WTC11 (cell line): ENCODE measurements at regions not wholly inside any gene's neighbourhood (a gene's known extent, or its start where the extent isn't known, plus 50 kb on each side); places are given as distances from the start of the nearest gene placed in this dataset.

Source experiments
- ATAC-seq: fragments of 200-7000 bp; cut with Tn5 transposase; 2 replicates; pipeline ENCODE4 v1.10.0; 2021; ENCODE audit warnings: mild to moderate bottlenecking, moderate library complexity
- CTCF ChIA-PET: fragments of 300-600 bp; sonication (Branson Sonifier 250); formaldehyde crosslinking; loops from one replicate; lab custom pipeline; 2021; ENCODE audit warnings: antibody characterized with exemption; lab: Charles Lee
- POLR2A ChIA-PET: fragments of 350-600 bp; sonication (Branson Sonifier 250); formaldehyde crosslinking; loops from one replicate; lab custom pipeline; 2021; ENCODE audit warnings: antibody characterized with exemption; lab: Charles Lee
- DNase-seq: peaks from one replicate; pipeline ENCODE4 v3.0.0; 2021; ENCODE audit warnings: low spot score
- H3K27ac Mint-ChIP-seq: 2 replicates; pipeline ENCODE4 v1.8.0; 2021; ENCODE audit warnings: mixed read lengths
- H3K27me3 Mint-ChIP-seq: 2 replicates; pipeline ENCODE4 v1.8.0; 2021; ENCODE audit warnings: low read depth, mild to moderate bottlenecking, moderate library complexity, mixed read lengths
- H3K36me3 Mint-ChIP-seq: 2 replicates; pipeline ENCODE4 v1.8.0; 2021; ENCODE audit warnings: mixed read lengths
- H3K4me1 Mint-ChIP-seq: 2 replicates; pipeline ENCODE4 v1.8.0; 2022; ENCODE audit warnings: mixed read lengths
- H3K4me3 Mint-ChIP-seq: 2 replicates; pipeline ENCODE4 v1.8.0; 2021; ENCODE audit warnings: mild to moderate bottlenecking, moderate library complexity, mixed read lengths
- H3K9me3 Mint-ChIP-seq: 2 replicates; pipeline ENCODE4 v1.8.0; 2021; ENCODE audit warnings: mixed read lengths
- CBFB ChIP-seq: sonication (generic); formaldehyde crosslinking; IDR thresholded peaks from 2 replicates; pipeline ENCODE4 v1.8.1; 2022; ENCODE audit warnings: mild to moderate bottlenecking, low read depth, missing genetic modification reagents
- E2F1 ChIP-seq: sonication (generic); formaldehyde crosslinking; IDR thresholded peaks from 2 replicates; pipeline ENCODE4 v1.8.0; 2022; ENCODE audit warnings: mild to moderate bottlenecking, missing genetic modification reagents
- E2F4 ChIP-seq: sonication (generic); formaldehyde crosslinking; IDR thresholded peaks from 2 replicates; pipeline ENCODE4 v1.8.1; 2022; ENCODE audit warnings: low read depth, mild to moderate bottlenecking, moderate library complexity, missing genetic modification reagents, borderline replicate concordance
- EMX1 ChIP-seq: fragments of 250-450 bp; sonication (Bioruptor Pico); IDR thresholded peaks from 2 replicates; pipeline ENCODE4 v1.8.0; 2021; ENCODE audit warnings: mild to moderate bottlenecking
- ETV6 ChIP-seq: sonication (generic); formaldehyde crosslinking; IDR thresholded peaks from 2 replicates; pipeline ENCODE4 v1.8.1; 2022; ENCODE audit warnings: mild to moderate bottlenecking, missing genetic modification reagents
- FOXJ3 ChIP-seq: sonication (generic); formaldehyde crosslinking; IDR thresholded peaks from 2 replicates; pipeline ENCODE4 v1.9.0; 2021; ENCODE audit warnings: missing genetic modification reagents, mild to moderate bottlenecking, borderline replicate concordance
- GRHL2 ChIP-seq: fragments of 250-450 bp; sonication (Bioruptor Pico); IDR thresholded peaks from 2 replicates; pipeline ENCODE4 v1.8.0; 2022; ENCODE audit warnings: mild to moderate bottlenecking, moderate library complexity; ENCODE audit not compliant: insufficient replicate concordance, severe bottlenecking
- IRF2 ChIP-seq: sonication (generic); formaldehyde crosslinking; IDR thresholded peaks from 2 replicates; pipeline ENCODE4 v1.8.0; 2022; ENCODE audit warnings: low read depth, missing genetic modification reagents, borderline replicate concordance
- JUN ChIP-seq: sonication (generic); formaldehyde crosslinking; IDR thresholded peaks from 2 replicates; pipeline ENCODE4 v1.8.0; 2023; ENCODE audit warnings: mild to moderate bottlenecking, missing genetic modification reagents
- KAT7 ChIP-seq: sonication (generic); formaldehyde crosslinking; IDR thresholded peaks from 2 replicates; pipeline ENCODE4 v1.8.1; 2023; ENCODE audit warnings: missing genetic modification reagents, mild to moderate bottlenecking, borderline replicate concordance
- MLX ChIP-seq: sonication (generic); formaldehyde crosslinking; IDR thresholded peaks from 2 replicates; pipeline ENCODE4 v1.8.1; 2023; ENCODE audit warnings: mild to moderate bottlenecking, missing genetic modification reagents, moderate library complexity
- MXD4 ChIP-seq: fragments of 250-450 bp; sonication (Bioruptor Pico); IDR thresholded peaks from 2 replicates; pipeline ENCODE4 v1.8.0; 2021; ENCODE audit warnings: mild to moderate bottlenecking, moderate library complexity, borderline replicate concordance
- MYBL2 ChIP-seq: sonication (generic); formaldehyde crosslinking; IDR thresholded peaks from 2 replicates; pipeline ENCODE4 v1.8.1; 2023; ENCODE audit warnings: mild to moderate bottlenecking, moderate library complexity, missing genetic modification reagents
- NFATC4 ChIP-seq: fragments of 250-450 bp; sonication (Bioruptor Pico); IDR thresholded peaks from 2 replicates; pipeline ENCODE4 v1.9.0; 2021; ENCODE audit warnings: mild to moderate bottlenecking
- NFYB ChIP-seq: sonication (generic); formaldehyde crosslinking; conservative IDR thresholded peaks from 2 replicates; pipeline ENCODE4 v1.8.0; 2022; ENCODE audit warnings: low read depth, missing genetic modification reagents
- PREB ChIP-seq: sonication (generic); formaldehyde crosslinking; IDR thresholded peaks from 2 replicates; pipeline ENCODE4 v1.8.1; 2022; ENCODE audit warnings: mild to moderate bottlenecking, missing genetic modification reagents, moderate library complexity, borderline replicate concordance
- SOX15 ChIP-seq: fragments of 250-450 bp; sonication (Bioruptor Pico); IDR thresholded peaks from 2 replicates; pipeline ENCODE4 v1.9.0; 2021; ENCODE audit warnings: mild to moderate bottlenecking
- TEAD1 ChIP-seq: sonication (generic); formaldehyde crosslinking; IDR thresholded peaks from 2 replicates; pipeline ENCODE4 v1.8.0; 2022; ENCODE audit warnings: mild to moderate bottlenecking, missing genetic modification reagents
- ZBTB21 ChIP-seq: sonication (generic); formaldehyde crosslinking; IDR thresholded peaks from 2 replicates; pipeline ENCODE4 v1.8.1; 2023; ENCODE audit warnings: mild to moderate bottlenecking, missing genetic modification reagents, borderline replicate concordance
- ZNF121 ChIP-seq: sonication (generic); formaldehyde crosslinking; IDR thresholded peaks from 2 replicates; pipeline ENCODE4 v1.8.0; 2023; ENCODE audit warnings: missing genetic modification reagents
- ZNF232 ChIP-seq: sonication (generic); formaldehyde crosslinking; IDR thresholded peaks from 2 replicates; pipeline ENCODE4 v1.8.0; 2022; ENCODE audit warnings: mild to moderate bottlenecking, missing genetic modification reagents
- ZNF423 ChIP-seq: fragments of 250-450 bp; sonication (Bioruptor Pico); IDR thresholded peaks from 2 replicates; pipeline ENCODE4 v2.1.2; 2022; ENCODE audit warnings: mild to moderate bottlenecking, moderate library complexity
- ZNF532 ChIP-seq: fragments of 250-450 bp; sonication (Bioruptor Pico); IDR thresholded peaks from 2 replicates; pipeline ENCODE4 v1.9.0; 2021; ENCODE audit warnings: mild to moderate bottlenecking, borderline replicate concordance
- ZNF671 ChIP-seq: fragments of 250-450 bp; sonication (Bioruptor Pico); IDR thresholded peaks from 2 replicates; pipeline ENCODE4 v1.8.0; 2021; ENCODE audit warnings: mild to moderate bottlenecking
- TF ChIP-seq, protein P1 (sequence below): sonication (generic); formaldehyde crosslinking; IDR thresholded peaks from 2 replicates; pipeline ENCODE4 v1.8.1; 2022; ENCODE audit warnings: missing genetic modification reagents, borderline replicate concordance
- TF ChIP-seq, protein P2 (sequence below): sonication (generic); formaldehyde crosslinking; IDR thresholded peaks from 2 replicates; pipeline ENCODE4 v1.8.0; 2023; ENCODE audit warnings: missing genetic modification reagents

DNA sequence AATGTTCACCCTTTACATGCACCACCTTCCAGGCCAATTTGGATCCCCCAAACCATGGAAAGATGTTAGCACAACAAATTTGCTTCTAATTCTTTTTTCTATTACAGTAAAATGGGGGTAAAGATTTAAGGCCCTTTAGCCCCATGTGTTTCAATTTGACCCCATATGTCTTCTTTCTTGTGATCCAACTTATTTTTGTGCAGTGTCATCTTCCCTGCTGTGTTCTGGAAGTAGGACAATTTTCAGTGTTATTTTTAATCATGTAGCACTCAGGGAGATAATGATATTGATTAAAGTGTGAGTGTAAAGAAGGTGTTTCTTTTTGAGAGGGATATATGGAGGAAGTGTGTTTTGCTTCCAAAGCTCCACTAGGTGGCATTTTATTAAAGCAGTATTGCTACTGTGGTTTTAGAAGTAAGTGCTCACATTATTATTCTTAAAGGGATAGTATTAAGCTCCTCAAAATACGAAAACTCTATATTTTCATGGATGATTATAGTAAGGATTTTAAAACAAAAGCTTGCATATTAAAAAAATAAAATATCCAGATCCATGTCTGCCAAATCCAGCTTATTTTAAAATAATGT is 118.7 kb upstream of the ATP10B start:
- ChIA-PET POLR2A (no interaction called here), CTCF (interaction anchor here (0.6 to 1.1 kb wide), 6 partner anchors 16 to 613 kb away, joined by 3 to 4 read pairs (median 3); no protein-coding TSS in a partner anchor)
- H3K4me3 Mint-ChIP-seq = no peak overlapping the region
- DNase-seq (no peak), ATAC-seq (peak; percentile 75)
- H3K9me3 Mint-ChIP-seq = no peaks in the 10 kb centered on the region
- no peaks in the 10 kb centered on the region for H3K27me3 Mint-ChIP-seq
- no peaks in the 10 kb centered on the region for H3K4me1 Mint-ChIP-seq
- TF ChIP-seq E2F4 = no peak
- TF ChIP-seq NFATC4 = no peak
- TF ChIP-seq ZNF423 (CRISPR knock-in tag) = no peak
- no peak for TF ChIP-seq GRHL2 (CRISPR knock-in tag)
- TF ChIP-seq, protein P1, sequence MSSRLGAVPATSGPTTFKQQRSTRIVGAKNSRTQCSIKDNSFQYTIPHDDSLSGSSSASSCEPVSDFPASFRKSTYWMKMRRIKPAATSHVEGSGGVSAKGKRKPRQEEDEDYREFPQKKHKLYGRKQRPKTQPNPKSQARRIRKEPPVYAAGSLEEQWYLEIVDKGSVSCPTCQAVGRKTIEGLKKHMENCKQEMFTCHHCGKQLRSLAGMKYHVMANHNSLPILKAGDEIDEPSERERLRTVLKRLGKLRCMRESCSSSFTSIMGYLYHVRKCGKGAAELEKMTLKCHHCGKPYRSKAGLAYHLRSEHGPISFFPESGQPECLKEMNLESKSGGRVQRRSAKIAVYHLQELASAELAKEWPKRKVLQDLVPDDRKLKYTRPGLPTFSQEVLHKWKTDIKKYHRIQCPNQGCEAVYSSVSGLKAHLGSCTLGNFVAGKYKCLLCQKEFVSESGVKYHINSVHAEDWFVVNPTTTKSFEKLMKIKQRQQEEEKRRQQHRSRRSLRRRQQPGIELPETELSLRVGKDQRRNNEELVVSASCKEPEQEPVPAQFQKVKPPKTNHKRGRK (CRISPR knock-in tag) = no peak
- TF ChIP-seq NFYB (CRISPR knock-in tag) = no peak
- no peak for TF ChIP-seq ETV6 (CRISPR knock-in tag)
- TF ChIP-seq IRF2 (CRISPR knock-in tag) = no peak
- no peak for TF ChIP-seq KAT7 (CRISPR knock-in tag)
- no peak for TF ChIP-seq PREB (CRISPR knock-in tag)
- no peak for TF ChIP-seq TEAD1 (CRISPR knock-in tag)
- TF ChIP-seq EMX1 (CRISPR knock-in tag) = no peak
- TF ChIP-seq SOX15 = no peak
- no peak for TF ChIP-seq ZNF671 (CRISPR knock-in tag)
- no peak overlapping the region for H3K27ac Mint-ChIP-seq
- H3K36me3 Mint-ChIP-seq = no peaks in the 10 kb centered on the region

DNA sequence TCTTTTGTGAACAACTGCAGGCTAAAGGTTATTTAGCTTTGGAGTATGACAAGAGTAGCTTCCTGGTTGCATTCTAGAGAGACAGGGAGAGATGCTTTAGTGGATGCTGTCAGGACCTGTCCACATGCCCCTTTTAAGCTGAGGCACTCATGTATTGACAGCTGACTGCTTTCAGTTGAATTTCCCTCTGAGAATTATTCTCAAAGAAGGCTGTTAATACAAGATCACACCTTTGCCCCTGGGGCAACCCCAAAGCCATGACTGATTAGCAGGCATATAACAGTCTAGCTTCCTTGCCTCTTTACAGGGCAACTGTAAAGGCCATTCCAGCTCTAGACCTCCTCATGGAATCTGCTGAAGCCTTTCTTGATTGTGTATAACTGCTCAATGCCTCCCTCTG is 117.6 kb upstream of the ATP10B start:
- CTCF ChIA-PET = no interaction called here
- Mint-ChIP-seq H3K27me3 (no peaks in the 10 kb centered on the region), H3K27ac (no peak overlapping the region), H3K36me3 (no peaks in the 10 kb centered on the region), H3K4me1 (no peaks in the 10 kb centered on the region), H3K9me3 (no peaks in the 10 kb centered on the region), H3K4me3 (no peak overlapping the region)
- no peak for DNase-seq
- no peak; the same call in 1 of the 2 replicates for ATAC-seq
- POLR2A ChIA-PET = no interaction called here
- TF ChIP-seq ZNF121 (CRISPR knock-in tag) = no peak
- TF ChIP-seq JUN (CRISPR knock-in tag) = no peak
- TF ChIP-seq EMX1 (CRISPR knock-in tag) = no peak
- TF ChIP-seq TEAD1 (CRISPR knock-in tag) = no peak
- no peak for TF ChIP-seq FOXJ3
- no peak for TF ChIP-seq SOX15
- TF ChIP-seq MYBL2 (CRISPR knock-in tag) = no peak
- TF ChIP-seq, protein P2, sequence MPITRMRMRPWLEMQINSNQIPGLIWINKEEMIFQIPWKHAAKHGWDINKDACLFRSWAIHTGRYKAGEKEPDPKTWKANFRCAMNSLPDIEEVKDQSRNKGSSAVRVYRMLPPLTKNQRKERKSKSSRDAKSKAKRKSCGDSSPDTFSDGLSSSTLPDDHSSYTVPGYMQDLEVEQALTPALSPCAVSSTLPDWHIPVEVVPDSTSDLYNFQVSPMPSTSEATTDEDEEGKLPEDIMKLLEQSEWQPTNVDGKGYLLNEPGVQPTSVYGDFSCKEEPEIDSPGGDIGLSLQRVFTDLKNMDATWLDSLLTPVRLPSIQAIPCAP = no peak
- no peak for TF ChIP-seq ZNF532 (CRISPR knock-in tag)
- no peak for TF ChIP-seq ZNF232 (CRISPR knock-in tag)
- TF ChIP-seq CBFB = no peak
- TF ChIP-seq MLX (CRISPR knock-in tag) = no peak
- TF ChIP-seq ZBTB21 (CRISPR knock-in tag) = no peak
- TF ChIP-seq MXD4 (CRISPR knock-in tag) = no peak
- TF ChIP-seq E2F1 (CRISPR knock-in tag) = no peak
